ENCODE measurements at regions not wholly inside any gene's neighbourhood (a gene's known extent, or its start where the extent isn't known, plus 50 kb on each side); places are given as distances from the start of the nearest gene placed in this dataset.

DNA sequence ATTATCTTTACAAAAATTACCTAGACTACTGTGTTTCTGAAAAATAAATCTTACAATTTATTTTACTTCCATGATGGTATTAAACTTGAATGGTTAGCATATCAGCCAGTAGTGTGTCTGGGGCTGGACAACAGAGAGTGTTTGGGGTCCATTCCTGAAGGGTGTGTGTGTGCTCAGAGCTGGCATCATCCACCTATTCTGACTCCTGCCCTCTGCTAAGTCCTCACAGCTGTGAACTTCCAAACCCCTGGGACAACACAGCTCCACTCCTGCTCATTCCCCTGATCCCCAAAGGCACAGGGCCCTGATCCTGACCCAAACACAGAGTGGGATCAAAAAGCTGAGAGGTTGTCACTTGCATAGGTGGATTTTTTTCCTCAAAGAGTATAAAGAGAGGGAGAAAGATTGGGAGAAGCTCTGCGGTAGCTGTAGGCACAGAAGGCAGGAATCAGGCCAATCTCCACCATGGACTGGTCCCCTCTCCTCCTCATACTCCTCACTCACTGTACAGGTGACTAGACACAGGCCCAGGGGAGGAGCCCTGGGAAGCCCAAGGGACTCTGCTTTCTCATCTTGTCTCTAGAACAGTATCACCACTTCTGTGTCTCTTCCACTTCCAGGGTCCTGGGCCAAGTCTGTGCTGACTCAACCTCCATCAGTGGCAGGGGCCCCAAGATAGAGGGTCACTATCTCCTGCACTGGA is 55.7 kb upstream of the TOP3B start:
- no peak for DNase-seq (ENCODE audit: low spot score)

DNA sequence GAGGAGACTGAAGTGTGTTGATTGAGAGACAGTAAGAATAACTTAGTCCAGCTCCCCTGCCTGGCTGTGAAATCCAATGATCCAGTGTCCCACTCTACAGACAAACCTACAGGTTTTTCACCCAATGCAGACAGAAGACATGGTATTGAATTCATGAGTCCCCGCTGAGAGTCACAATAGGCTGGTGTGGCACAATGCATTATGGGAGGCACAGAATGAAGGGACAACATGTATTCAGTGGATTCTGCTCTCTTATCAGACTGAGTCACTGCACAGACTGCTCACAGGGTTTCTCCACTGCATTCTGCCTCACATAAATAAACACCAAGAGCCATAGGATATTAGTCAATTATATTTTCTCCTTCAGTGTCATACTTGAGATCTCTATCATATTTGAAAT is 55.2 kb upstream of the TOP3B start:
- no peak for DNase-seq (ENCODE audit: low spot score)

DNA sequence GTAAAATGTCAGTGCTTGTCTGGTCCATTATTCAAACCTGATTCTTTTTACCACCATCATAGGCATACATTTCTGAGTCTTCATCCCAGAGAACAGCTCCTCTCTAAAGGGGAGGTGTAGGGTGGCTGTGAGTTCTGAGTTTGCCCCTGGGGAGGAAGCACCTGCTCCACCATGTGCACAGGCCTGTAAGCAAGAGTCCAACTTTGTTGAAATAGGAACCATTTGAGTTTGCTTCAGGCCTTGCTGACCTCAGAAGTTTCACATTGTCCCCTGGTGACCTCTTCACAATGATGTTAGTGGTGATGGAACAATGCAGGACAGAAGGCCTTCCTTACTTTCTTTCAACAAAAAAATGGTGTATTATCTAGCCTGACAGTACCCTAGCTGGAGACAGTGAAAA is 54.6 kb upstream of the TOP3B start:
- DNase-seq (ENCODE audit: low spot score) = no peak

DNA sequence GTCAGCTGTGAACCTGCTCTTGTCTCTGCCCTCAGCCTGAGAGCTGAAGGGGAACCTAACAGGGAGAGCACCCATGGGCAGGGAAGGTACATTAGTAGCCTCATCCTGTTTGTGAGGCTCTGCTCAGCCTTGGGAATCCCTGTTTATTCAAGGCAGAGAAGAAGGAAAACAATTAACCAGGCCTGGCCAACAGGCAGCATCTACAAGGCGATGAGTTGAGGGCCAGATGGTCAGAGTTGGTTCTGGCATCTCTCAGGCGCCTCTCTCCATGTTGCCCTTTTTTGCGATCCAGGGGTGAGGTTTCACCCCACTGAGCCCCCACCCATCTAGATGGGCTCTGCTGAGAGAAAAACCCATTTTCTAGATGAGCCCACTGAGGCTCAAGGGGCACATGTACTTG is 54.0 kb upstream of the TOP3B start:
- DNase-seq (ENCODE audit: low spot score) = no peak

DNA sequence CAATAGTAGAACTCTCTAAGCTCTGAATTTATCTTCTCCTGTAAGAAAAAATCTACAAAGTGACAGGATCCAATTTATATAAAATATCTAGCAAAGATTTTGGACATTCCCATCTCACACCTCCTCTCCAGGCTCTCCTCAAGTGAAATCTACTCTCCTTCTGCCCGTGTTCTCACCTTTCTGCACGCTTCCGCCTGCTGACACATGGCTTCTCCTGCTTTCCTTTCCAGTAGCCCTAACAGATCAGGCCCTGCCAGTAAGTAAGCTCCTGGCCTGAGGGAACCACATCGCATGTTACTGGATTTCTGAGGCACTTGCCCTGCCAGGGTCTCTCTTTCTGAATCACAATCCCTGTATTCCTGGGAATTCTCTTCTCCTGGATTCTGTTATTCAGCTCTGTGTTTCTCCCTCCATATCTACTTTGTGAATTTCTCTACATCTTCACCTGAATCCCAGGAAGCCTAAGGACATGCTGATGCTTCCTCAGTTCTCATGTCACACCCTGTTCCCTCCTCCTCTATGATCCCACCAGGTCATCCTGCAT is 53.3 kb upstream of the TOP3B start:
- no peak for DNase-seq (ENCODE audit: low spot score)

DNA sequence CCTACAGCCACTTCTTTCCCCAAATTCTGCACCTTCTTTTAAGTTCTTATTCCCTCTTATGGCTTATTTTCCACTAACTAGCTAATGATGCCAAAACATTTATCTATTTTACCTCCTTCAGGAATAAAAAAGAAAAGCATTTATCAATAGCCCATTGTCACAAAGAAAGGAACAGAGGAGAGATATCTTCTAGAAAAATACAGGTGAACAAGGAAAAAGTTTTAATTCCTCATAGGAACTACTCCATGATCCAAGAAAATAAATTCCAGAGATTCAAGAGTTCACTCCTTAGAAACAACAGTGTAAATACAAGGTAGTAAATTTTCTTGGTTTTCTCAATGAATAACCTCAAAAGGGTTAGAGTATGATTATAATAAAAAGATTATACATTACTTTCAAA is 52.6 kb upstream of the TOP3B start:
- no peak for DNase-seq (ENCODE audit: low spot score)

DNA sequence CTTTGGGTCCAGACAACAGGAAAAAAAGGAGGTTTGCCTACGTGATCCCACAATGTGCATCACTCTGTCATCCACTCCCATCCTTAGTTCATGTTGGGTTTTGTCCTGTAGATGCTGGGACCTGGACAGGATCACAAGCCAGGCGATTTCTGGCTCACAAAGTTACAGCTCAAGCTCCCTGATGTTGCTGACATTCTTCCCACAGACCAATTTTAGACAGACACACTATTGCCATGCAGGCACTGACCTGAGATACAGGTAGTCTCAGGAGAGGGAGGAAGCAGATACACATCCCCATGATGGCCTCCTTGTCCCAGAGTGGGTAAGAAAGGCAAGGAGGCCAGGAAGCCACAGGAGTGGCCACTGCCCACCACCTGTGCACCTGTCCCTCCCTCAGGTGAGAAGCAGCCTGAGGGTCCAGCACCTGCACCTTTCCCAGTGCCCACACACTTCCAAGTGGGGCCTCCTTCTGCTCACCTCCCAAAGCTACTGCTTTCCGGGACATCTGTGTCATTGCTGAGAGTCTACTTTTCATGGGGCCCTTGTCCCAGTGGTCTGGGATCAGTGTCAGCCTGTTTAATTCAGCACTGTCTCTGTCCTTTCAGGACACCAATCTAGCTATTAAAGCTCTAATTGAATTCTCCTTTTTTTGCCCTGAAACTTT is 52.0 kb upstream of the TOP3B start:
- DNase-seq (ENCODE audit: low spot score) = no peak

DNA sequence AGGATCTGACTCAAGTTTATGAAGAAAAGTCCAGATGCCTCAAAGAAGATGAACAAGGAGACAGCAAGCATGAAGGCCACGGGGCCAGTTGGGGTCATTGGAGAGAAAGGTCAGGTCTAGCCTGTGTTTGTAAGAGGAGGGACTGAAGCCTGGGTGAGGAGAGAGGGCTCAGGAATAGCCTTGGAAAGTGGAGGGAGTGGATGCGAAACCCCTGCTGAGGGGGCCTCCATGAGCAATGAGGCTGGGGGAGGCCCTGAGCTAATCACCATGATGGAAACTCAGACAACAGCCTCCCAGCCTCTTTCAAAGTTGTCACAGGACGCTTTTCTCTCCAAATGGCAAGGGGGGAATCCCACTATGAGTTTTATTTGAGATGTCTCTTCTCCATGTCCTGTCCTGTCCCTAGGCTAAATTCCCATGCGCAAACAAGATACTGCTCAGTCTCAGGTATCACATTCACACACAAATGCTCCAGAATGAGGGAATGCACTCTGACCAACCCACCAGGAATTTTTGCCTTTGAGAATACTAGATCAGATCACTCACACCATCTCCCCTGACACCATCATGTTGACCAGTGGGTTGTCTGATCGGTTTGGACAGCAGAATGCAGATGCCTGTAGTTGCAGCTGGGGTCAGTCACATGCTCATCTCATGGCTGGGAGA is 51.3 kb upstream of the TOP3B start:
- no peak for DNase-seq (ENCODE audit: low spot score)

DNA sequence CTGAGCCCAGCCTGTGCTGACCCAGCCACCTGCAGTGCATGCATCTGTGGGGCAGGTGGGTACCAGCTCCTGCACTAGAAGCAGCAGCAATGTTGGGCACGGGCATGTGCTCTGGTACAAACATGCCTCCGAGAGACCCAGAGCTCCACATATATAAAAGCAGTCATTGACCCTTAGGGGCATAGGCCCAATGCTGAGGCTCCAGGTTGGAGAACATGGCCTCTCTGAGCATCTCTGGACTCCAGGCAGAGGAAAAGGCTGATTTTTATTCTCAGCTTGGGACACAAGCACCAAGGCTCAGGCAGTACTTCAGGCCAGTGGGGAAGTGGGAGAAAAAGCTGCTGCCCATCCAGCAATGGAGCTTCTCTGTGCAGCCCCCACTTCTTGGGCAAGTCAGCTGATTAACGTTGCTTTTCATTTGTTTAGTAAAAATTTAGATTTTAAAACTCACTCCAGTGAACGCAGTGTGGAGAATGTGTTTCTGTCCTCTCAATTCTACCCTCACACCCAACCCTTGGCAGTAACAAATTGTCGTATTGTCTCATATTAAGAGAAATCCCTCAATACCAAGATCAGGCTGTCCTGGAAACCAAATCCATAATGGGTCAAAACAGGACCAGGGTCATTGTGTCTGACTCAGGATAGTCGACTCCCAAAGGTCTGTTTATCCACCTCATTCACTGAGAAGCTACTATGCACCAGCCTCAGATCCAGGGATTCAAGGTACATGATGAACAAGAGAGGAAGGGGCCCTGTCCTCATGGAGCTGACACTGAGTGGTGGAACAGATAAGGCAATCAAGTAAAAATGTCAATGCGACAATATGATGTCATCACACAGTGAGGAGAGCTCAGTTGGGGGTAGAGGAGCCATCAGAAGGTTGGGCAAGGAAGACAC is 50.6 kb upstream of the TOP3B start:
- no peak for DNase-seq (ENCODE audit: low spot score)

DNA sequence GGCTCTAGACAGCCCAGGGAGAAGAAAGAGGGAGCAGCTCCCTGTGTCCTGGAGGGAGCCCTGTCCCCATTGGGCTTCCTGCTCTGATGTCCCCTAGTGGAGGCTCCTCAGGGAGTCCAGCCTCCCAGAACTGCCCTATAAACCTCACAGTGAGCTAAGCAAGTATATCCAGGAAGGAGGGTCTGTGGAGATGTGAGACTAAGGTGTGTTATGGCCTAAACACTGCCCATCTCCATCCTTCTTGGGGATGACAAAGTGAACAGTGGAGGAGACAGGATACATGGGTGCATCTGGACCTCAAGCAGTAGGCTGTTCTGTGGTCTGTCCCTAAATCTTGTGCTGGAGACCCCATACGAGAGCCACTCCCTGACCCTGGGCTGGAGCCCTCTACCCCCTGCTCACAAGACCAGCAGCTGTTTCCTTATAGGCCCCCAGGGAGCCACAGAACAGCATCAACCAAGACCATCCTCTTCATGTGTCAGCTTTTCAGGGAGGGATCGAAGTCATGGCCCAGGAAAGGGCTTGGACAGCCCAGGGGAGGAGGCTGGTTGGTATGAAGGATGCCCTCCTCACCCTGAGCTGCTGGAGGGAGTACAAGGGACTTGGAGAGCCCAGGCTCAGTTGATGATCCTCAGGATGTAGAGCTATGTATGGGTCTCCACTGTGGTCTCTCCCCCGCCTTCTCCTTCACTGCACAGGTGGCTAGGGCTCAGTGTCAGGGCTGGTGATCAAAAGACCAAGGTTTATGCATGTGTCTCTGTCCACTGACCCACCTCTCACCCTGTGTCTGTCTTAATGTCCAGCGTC is 49.7 kb upstream of the TOP3B start:
- DNase-seq (ENCODE audit: low spot score) = no peak

Data from iPS-NIHi11 (cell line).